Fibroblast of lung (primary cell): ENCODE measurements at regions not wholly inside any gene's neighbourhood (a gene's known extent, or its start where the extent isn't known, plus 50 kb on each side); places are given as distances from the start of the nearest gene placed in this dataset.
"Not testable (repeated sequence)": the region's sequence is repeated elsewhere in the genome, so short reads cannot be mapped to it uniquely, and the experiment has no call there.

ENCODE experiments used
- DNase-seq, 2 donors: peaks; one replicate each; pipeline versions ENCODE4 v3.0.0 to v3.0.0-alpha.2; 2010; ENCODE audit warnings: low read depth in 2 of 2
- H2AFZ ChIP-seq: 2 replicates; pipeline ENCODE4 v1.5.1; 2012; ENCODE audit warnings: low read length, control low read depth, inconsistent platforms
- H3K27ac ChIP-seq: 2 replicates; pipeline ENCODE4 v1.5.1; 2011; ENCODE audit warnings: low read length, control low read depth; ENCODE audit not compliant: insufficient read depth
- H3K27me3 ChIP-seq: 2 replicates; pipeline ENCODE4 v1.5.1; 2011; ENCODE audit warnings: mild to moderate bottlenecking, low read length; ENCODE audit not compliant: control insufficient read depth, insufficient read depth
- H3K36me3 ChIP-seq: 2 replicates; pipeline ENCODE4 v1.5.1; 2011; ENCODE audit warnings: low read length; ENCODE audit not compliant: control insufficient read depth, insufficient read depth
- H3K4me1 ChIP-seq: 2 replicates; pipeline ENCODE4 v1.5.1; 2011; ENCODE audit warnings: low read length; ENCODE audit not compliant: control insufficient read depth, insufficient read depth; ENCODE audit errors: extremely low read depth
- H3K4me2 ChIP-seq: 2 replicates; pipeline ENCODE4 v1.5.1; 2011; ENCODE audit warnings: low read length, control low read depth; ENCODE audit not compliant: insufficient read depth; ENCODE audit errors: extremely low read depth
- H3K4me3 ChIP-seq, 4 experiments: fragments of 200-600 bp in 1 of 4; sonication (generic) in 1 of 4; replicated peaks in 1 of 4; 2 replicates each; pipeline ENCODE4 v1.5.1; 2011 to 2016; ENCODE audit warnings: low read length in 4 of 4, low read depth in 3 of 4, mild to moderate bottlenecking in 3 of 4, control low read depth in 2 of 4, inconsistent platforms in 1 of 4, mixed read lengths in 1 of 4; ENCODE audit not compliant: insufficient read depth in 1 of 4; ENCODE audit errors: control extremely low read depth in 1 of 4
- H3K79me2 ChIP-seq: 2 replicates; pipeline ENCODE4 v1.5.1; 2012; ENCODE audit warnings: mild to moderate bottlenecking, low read length, inconsistent platforms; ENCODE audit not compliant: control insufficient read depth, insufficient read depth
- H3K9ac ChIP-seq: 2 replicates; pipeline ENCODE4 v1.5.1; 2011; ENCODE audit warnings: mild to moderate bottlenecking, low read length, control low read depth; ENCODE audit not compliant: insufficient read depth
- H3K9me3 ChIP-seq: 2 replicates; pipeline ENCODE4 v1.5.1; 2012; ENCODE audit warnings: low read depth, low read length; ENCODE audit not compliant: control insufficient read depth, insufficient read depth
- H4K20me1 ChIP-seq: 2 replicates; pipeline ENCODE4 v1.5.1; 2011; ENCODE audit warnings: low read length; ENCODE audit not compliant: control insufficient read depth, insufficient read depth; ENCODE audit errors: extremely low read depth
- CTCF ChIP-seq, 2 donors: IDR thresholded peaks in 1 of 2; conservative IDR thresholded peaks in 1 of 2; 1 replicate in 1 of 2; 2 replicates in 1 of 2; pipeline ENCODE4 v1.5.1; 2011 to 2012; ENCODE audit warnings: low read length in 2 of 2, control low read depth in 1 of 2, inconsistent platforms in 1 of 2, low read depth in 1 of 2, mild to moderate bottlenecking in 1 of 2

DNA sequence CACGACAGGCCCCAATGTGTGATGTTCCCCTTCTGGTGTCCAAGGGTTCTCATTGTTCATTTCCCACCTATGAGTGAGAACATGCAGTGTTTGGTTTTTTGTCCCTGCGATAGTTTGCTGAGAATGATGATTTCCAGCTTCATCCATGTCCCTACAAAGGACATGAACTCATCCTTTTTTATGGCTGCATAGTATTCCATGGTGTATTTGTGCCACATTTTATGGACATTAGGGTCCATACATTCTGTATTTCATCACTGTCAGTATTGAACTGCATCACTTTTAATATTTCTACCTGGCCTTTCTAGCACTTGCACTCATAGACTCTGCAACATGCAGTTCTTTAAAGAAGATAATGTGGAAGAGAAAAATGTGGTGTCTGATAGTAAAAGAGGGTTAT lies 70.2 kb upstream of the RUBCNL start:
- not testable (repeated sequence) for H3K36me3 ChIP-seq, H3K4me1 ChIP-seq, H3K79me2 ChIP-seq, H3K27ac ChIP-seq, DNase-seq, H4K20me1 ChIP-seq, H3K27me3 ChIP-seq, H2AFZ ChIP-seq, H3K9me3 ChIP-seq, H3K9ac ChIP-seq, H3K4me2 ChIP-seq, H3K4me3 ChIP-seq

- peak in 1 of 2 donors; percentile 32 for TF ChIP-seq CTCF (conservative IDR thresholded peaks at IDR 0.05 in 1 of 2, IDR thresholded peaks at IDR 0.05 in 1 of 2; ENCODE audit: low read depth in 1 of 2, low read length in 2 of 2)
- H2AFZ ChIP-seq, H3K4me1 ChIP-seq, H3K79me2 ChIP-seq, H3K27ac ChIP-seq, H3K27me3 ChIP-seq, H3K36me3 ChIP-seq, H3K4me2 ChIP-seq, H3K9ac ChIP-seq, H3K4me3 ChIP-seq, H3K9me3 ChIP-seq, H4K20me1 ChIP-seq: not testable (repeated sequence)
- peak; percentile 28 to 49 for DNase-seq
These were observed 68.9 kb upstream of the RUBCNL start for GRCh38 chr13:46455924-46456323.

DNA sequence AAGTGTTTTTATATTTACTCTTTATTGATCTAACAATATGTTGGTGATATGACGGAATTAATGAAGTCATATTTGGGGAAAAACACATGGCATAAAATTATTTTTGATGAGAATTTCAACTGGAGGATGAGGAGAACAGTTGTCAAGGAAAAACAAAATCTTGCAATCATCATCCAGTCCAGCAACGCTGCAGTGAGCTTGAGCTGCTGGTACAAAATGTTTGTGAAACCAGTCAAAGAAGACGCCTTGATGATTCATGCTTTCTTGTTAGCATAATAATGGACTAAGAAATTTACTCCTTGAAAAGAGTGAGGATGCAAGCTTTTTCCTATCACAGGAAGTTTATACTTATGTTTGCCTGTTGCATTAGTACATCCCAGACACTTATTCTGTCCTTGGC lies 64.1 kb upstream of the RUBCNL start:
- H2AFZ ChIP-seq, H3K79me2 ChIP-seq, DNase-seq, H3K4me2 ChIP-seq, H3K27ac ChIP-seq, H4K20me1 ChIP-seq, H3K27me3 ChIP-seq, H3K4me3 ChIP-seq, H3K4me1 ChIP-seq, H3K9ac ChIP-seq, H3K36me3 ChIP-seq, H3K9me3 ChIP-seq: not testable (repeated sequence)

GRCh38 chr13:46449949-46450348 lies 62.9 kb upstream of the RUBCNL start:
- H3K79me2 ChIP-seq, H4K20me1 ChIP-seq, H3K36me3 ChIP-seq, H3K9me3 ChIP-seq, H3K4me2 ChIP-seq, H3K27ac ChIP-seq, DNase-seq, H3K9ac ChIP-seq, H2AFZ ChIP-seq, H3K27me3 ChIP-seq, H3K4me1 ChIP-seq, H3K4me3 ChIP-seq: not testable (repeated sequence)

- H3K27ac ChIP-seq, H3K27me3 ChIP-seq, H3K4me1 ChIP-seq, H3K36me3 ChIP-seq, H4K20me1 ChIP-seq, H3K4me3 ChIP-seq, H3K9ac ChIP-seq, H3K79me2 ChIP-seq, H3K9me3 ChIP-seq, H3K4me2 ChIP-seq, H2AFZ ChIP-seq: not testable (repeated sequence)
- DNase-seq: peak in 1 of 2 donors; percentile 75
These were observed 61.1 kb upstream of the RUBCNL start for GRCh38 chr13:46448148-46448547.

GRCh38 chr13:46437808-46438404 lies 50.9 kb upstream of the RUBCNL start:
- peak in 1 of 2 donors; percentile 8 for DNase-seq
- H3K4me1 ChIP-seq, H3K4me2 ChIP-seq, H3K9ac ChIP-seq, H3K36me3 ChIP-seq, H4K20me1 ChIP-seq, H3K9me3 ChIP-seq, H3K27ac ChIP-seq, H2AFZ ChIP-seq, H3K4me3 ChIP-seq, H3K79me2 ChIP-seq, H3K27me3 ChIP-seq: not testable (repeated sequence)
